ENCODE measurements at regions not wholly inside any gene's neighbourhood (a gene's known extent, or its start where the extent isn't known, plus 50 kb on each side); places are given as distances from the start of the nearest gene placed in this dataset.

GRCh38 chr9:84570482-84571154 lies 98.9 kb upstream of the NTRK2 start:
- ATAC-seq (no peak), DNase-seq (ENCODE audit: low spot score in 2 of 2) (no peak)
- H3K4me3 Mint-ChIP-seq, result no peak overlapping the region
- H3K9me3 Mint-ChIP-seq, result no peaks in the 10 kb centered on the region
- no peaks in the 10 kb centered on the region for H3K36me3 Mint-ChIP-seq
- H3K27ac Mint-ChIP-seq, result no peak overlapping the region
- no peaks in the 10 kb centered on the region for H3K4me1 Mint-ChIP-seq

DNA sequence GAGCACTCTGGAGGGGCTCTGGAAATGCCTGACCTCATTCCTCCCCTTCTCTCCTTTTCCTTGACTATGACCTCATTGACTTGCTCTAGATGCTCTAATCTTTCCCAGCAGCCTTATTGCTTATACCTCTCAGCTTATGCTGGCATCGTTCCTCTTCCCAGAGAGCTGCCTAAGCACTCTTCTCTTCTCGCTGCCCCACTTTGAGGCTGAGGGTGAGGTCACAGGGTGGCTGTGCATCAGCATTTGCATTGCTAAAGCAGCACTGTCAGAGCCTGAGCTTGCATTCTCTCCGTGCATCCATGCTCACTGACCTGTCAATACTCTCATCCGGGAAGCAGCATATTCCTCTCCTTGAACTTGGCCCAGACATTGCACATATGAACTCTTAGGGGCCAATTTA lies 96.4 kb upstream of the NTRK2 start:
- no peaks in the 10 kb centered on the region for H3K4me1 Mint-ChIP-seq
- H3K27ac Mint-ChIP-seq, result no peak overlapping the region
- no peak overlapping the region for H3K4me3 Mint-ChIP-seq
- ATAC-seq (no peak), DNase-seq (ENCODE audit: low spot score in 2 of 2) (no peak)
- H3K9me3 Mint-ChIP-seq, result peaks cover 3% of the 10 kb centered on the region
- no peaks in the 10 kb centered on the region for H3K36me3 Mint-ChIP-seq

- Mint-ChIP-seq H3K36me3 (no peaks in the 10 kb centered on the region), H3K4me3 (no peak overlapping the region), H3K9me3 (peaks cover 3% of the 10 kb centered on the region), H3K4me1 (no peaks in the 10 kb centered on the region), H3K27ac (no peak overlapping the region)
- DNase-seq (ENCODE audit: low spot score in 2 of 2) (no peak), ATAC-seq (no peak)
These were observed 93.8 kb upstream of the NTRK2 start for GRCh38 chr9:84575705-84576104.

GRCh38 chr9:84583866-84584265 lies 85.7 kb upstream of the NTRK2 start:
- Mint-ChIP-seq H3K4me3 (no peak overlapping the region), H3K4me1 (no peaks in the 10 kb centered on the region), H3K36me3 (no peaks in the 10 kb centered on the region), H3K27ac (no peak overlapping the region), H3K9me3 (peaks cover 3% of the 10 kb centered on the region)
- ATAC-seq (no peak), DNase-seq (ENCODE audit: low spot score in 2 of 2) (no peak)

GRCh38 chr9:84586662-84587061 lies 82.9 kb upstream of the NTRK2 start:
- peaks cover 3% of the 10 kb centered on the region for H3K9me3 Mint-ChIP-seq
- H3K4me1 Mint-ChIP-seq, result no peaks in the 10 kb centered on the region
- H3K4me3 Mint-ChIP-seq, result no peak overlapping the region
- ATAC-seq (no peak), DNase-seq (ENCODE audit: low spot score in 2 of 2) (no peak)
- H3K36me3 Mint-ChIP-seq, result no peaks in the 10 kb centered on the region
- no peak overlapping the region for H3K27ac Mint-ChIP-seq

GRCh38 chr9:84587153-84587552 lies 82.4 kb upstream of the NTRK2 start:
- DNase-seq (ENCODE audit: low spot score in 2 of 2), result no peak
- H3K36me3 Mint-ChIP-seq, result no peaks in the 10 kb centered on the region
- no peak overlapping the region for H3K27ac Mint-ChIP-seq

DNA sequence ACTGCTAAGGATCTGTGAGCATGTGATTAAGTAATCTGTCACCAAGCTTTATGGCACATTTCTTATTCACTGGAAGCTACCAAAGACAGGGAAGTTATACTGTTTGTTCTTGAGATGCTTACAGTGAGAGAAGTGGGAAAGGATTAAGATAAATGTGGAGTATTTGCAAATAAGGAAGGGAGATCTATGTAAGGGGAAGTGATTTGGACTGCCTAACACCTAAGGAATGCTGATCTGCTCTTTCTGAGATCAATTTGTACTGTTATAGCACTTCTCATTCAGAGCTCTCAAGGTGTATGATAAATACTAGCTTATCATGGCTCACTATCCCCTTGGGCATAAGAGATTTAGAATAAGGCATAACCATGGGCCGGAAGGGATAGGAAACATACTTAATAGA lies 80.0 kb upstream of the NTRK2 start:
- ATAC-seq (no peak), DNase-seq (ENCODE audit: low spot score in 2 of 2) (no peak)
- no peaks in the 10 kb centered on the region for H3K36me3 Mint-ChIP-seq
- no peak overlapping the region for H3K27ac Mint-ChIP-seq
- H3K4me1 Mint-ChIP-seq, result no peaks in the 10 kb centered on the region
- peaks cover 2% of the 10 kb centered on the region for H3K9me3 Mint-ChIP-seq
- H3K4me3 Mint-ChIP-seq, result no peak overlapping the region

More at GRCh38 chr9:84587153-84587552, 82.4 kb upstream of the NTRK2 start:
- peaks cover under 1% of the 10 kb centered on the region for H3K9me3 Mint-ChIP-seq
- H3K4me3 Mint-ChIP-seq, result no peak overlapping the region
- ATAC-seq, result no peak
- H3K4me1 Mint-ChIP-seq, result no peaks in the 10 kb centered on the region

DNA sequence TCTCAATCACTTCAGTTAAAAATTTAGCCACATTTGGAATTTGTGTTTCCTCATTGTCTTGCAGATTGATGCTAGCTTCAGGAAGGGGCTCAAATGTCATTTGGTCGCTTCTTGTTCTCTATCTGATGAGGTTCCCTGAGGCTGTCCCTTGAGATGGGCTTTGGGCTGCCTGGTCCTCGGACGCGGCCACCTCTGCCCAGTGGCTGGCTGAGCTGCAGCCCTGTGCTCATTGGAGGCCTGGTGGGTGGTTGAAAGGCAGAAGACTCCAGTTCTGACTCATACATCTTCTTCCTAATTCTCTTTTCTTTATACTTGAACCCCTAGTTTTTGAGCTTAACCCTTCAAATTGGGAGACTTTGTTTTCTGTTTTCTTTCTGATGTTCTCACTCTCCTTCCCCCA lies 78.8 kb upstream of the NTRK2 start:
- DNase-seq (ENCODE audit: low spot score in 2 of 2) (no peak), ATAC-seq (no peak)
- Mint-ChIP-seq H3K4me1 (no peaks in the 10 kb centered on the region), H3K27ac (no peak overlapping the region), H3K4me3 (no peak overlapping the region), H3K36me3 (no peaks in the 10 kb centered on the region), H3K9me3 (peaks cover 2% of the 10 kb centered on the region)

DNA sequence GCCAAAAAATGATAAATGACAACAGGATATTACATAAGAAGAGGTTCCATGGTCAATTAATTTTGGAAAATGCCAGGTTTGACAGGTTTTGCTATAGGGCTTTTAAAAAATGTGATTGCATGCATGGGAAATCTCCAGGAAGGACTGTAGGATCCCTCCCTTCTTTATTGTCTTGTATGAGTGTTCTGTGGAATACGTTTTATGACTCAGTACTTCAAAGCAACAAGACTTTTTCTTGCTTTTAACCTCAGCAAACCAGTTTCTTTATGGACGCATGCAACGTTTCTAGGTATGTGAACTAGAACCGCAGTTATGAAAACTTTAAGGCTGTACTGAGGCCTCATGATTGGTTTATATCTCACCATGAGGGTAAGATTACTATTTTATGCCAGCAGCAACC lies 76.6 kb upstream of the NTRK2 start:
- Mint-ChIP-seq H3K4me3 (no peak overlapping the region), H3K4me1 (peaks cover 6% of the 10 kb centered on the region)
- ATAC-seq, result no peak

DNA sequence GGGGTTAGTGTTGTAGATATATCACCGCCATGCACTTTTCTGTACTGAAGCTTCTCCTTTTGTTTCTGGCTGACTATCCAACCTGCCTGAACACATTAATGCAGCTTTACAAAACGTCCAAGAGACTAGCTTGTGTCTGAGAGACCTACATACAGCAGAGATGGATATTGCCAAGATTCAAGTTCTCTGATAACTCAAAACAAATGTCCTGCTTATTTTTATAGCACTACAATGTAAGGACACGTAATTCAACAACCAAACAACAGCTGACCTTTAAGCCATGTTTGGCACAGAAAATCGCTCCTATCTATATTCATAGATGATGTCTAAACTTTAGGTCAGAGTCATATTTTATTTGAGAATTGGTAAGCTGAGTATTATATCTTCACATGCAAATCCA lies 76.2 kb upstream of the NTRK2 start:
- Mint-ChIP-seq H3K9me3 (peaks cover 5% of the 10 kb centered on the region), H3K27ac (no peak overlapping the region), H3K36me3 (no peaks in the 10 kb centered on the region), H3K4me3 (no peak overlapping the region), H3K4me1 (peaks cover 6% of the 10 kb centered on the region)
- ATAC-seq, result no peak
- DNase-seq (ENCODE audit: low spot score in 2 of 2), result no peak

More for the DNA sequence above, 76.6 kb upstream of the NTRK2 start:
- Mint-ChIP-seq H3K27ac (no peak overlapping the region), H3K9me3 (peaks cover 5% of the 10 kb centered on the region), H3K36me3 (no peaks in the 10 kb centered on the region)
- no peak for DNase-seq (ENCODE audit: low spot score in 2 of 2)

DNA sequence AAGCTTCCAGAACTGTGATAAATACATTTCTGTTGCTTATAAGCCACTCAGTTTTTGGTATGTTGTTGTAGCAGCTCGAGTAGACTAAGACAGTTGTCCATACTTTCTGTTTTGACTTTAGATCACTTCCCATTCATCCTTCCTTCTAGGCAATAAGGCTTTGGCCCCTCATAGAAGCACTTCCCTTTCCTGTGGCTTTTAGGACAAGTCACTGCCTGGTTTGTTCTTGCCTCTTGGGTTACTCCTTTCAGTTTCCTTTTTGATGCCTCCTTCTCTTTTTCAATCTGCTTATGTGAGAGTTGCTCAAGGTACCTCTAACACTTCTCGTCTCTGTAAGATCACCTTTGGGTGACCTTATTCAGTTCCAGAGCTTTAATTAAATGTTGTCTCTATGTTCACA lies 72.4 kb upstream of the NTRK2 start:
- Mint-ChIP-seq H3K9me3 (peaks cover 7% of the 10 kb centered on the region), H3K36me3 (no peaks in the 10 kb centered on the region), H3K4me3 (no peak overlapping the region), H3K4me1 (peaks cover 6% of the 10 kb centered on the region), H3K27ac (no peak overlapping the region)
- DNase-seq (ENCODE audit: low spot score in 2 of 2) (no peak), ATAC-seq (no peak)

- no peak overlapping the region for H3K27ac Mint-ChIP-seq
- DNase-seq (ENCODE audit: low spot score in 2 of 2) (no peak), ATAC-seq (no peak)
- peaks cover 7% of the 10 kb centered on the region for H3K9me3 Mint-ChIP-seq
- H3K36me3 Mint-ChIP-seq, result no peaks in the 10 kb centered on the region
- no peak overlapping the region for H3K4me3 Mint-ChIP-seq
- peaks cover 6% of the 10 kb centered on the region for H3K4me1 Mint-ChIP-seq
These were observed 70.5 kb upstream of the NTRK2 start for GRCh38 chr9:84598921-84599636.

GRCh38 chr9:84600739-84601138 lies 68.8 kb upstream of the NTRK2 start:
- H3K4me3 Mint-ChIP-seq, result no peak overlapping the region
- H3K27ac Mint-ChIP-seq, result no peak overlapping the region
- no peaks in the 10 kb centered on the region for H3K36me3 Mint-ChIP-seq
- DNase-seq (ENCODE audit: low spot score in 2 of 2), result no peak
- peaks cover 6% of the 10 kb centered on the region for H3K4me1 Mint-ChIP-seq
- peaks cover 9% of the 10 kb centered on the region for H3K9me3 Mint-ChIP-seq
- no peak for ATAC-seq

DNA sequence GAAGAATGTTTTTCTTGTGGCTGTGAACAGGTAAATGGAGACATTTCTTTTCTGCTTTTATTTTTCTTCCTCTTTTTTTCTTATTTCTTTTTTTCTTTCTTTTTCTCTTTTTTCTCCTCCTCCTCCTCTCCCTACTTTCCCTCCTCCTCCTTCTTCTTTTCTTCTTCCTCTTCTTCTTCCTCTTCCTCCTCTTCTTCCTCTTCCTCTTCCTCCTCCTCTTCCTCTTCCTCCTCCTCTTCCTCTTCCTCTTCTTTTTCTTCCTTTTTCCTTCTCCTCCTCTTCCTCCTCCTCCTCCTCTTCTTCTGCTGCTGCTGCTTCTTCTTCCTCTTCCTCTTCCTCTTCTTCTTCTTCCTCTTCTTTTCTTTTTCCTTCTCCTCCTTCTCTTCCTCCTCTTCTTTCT lies 65.3 kb upstream of the NTRK2 start:
- ATAC-seq, result no peak
- H3K4me1 Mint-ChIP-seq, result no peaks in the 10 kb centered on the region
- H3K36me3 Mint-ChIP-seq, result no peaks in the 10 kb centered on the region
- no peak for DNase-seq (ENCODE audit: low spot score in 2 of 2)
- no peak overlapping the region for H3K4me3 Mint-ChIP-seq
- H3K27ac Mint-ChIP-seq, result no peak overlapping the region
- H3K9me3 Mint-ChIP-seq, result peaks cover 6% of the 10 kb centered on the region

DNA sequence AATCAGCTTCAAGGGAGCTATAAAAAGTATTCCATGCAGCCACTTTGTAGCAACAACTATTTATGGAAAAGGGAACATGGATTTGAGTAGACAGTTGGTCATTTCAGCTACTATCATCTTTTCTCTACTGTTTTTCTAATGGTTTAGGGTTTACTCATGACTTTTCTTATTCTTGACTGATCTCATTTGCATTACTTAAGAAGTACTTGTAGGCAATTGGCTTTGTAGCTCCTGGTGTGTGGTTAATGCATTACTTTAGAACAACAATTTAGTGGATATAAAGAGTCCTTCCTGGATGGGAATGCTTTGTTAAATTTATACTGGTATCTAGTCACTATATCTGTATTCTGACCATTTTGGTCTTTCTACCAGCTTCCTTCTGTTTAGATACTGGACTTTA lies 59.8 kb upstream of the NTRK2 start:
- H3K27ac Mint-ChIP-seq, result no peak overlapping the region
- no peak overlapping the region for H3K4me3 Mint-ChIP-seq
- no peak for DNase-seq (ENCODE audit: low spot score in 2 of 2)
- H3K4me1 Mint-ChIP-seq, result no peaks in the 10 kb centered on the region
- peaks cover 2% of the 10 kb centered on the region for H3K9me3 Mint-ChIP-seq
- no peaks in the 10 kb centered on the region for H3K36me3 Mint-ChIP-seq
- ATAC-seq, result no peak

DNA sequence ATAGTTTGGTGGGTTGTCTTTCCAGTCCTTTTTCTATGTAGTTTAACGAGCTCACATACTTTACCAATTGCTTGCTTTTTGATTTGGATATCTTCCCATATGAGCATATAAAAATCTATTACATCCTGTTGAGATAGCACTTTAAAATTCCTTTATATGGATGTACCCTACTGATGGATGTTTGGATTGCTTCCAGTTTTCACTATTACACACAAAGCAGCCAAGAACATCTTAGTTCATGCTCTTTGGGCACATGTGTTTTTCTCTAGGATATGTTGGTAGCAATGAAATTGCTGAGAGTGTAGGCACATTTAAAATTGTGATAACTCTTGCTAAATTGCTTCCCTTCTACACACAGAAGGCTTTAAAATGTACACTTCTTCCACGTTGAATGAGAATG lies 56.1 kb upstream of the NTRK2 start:
- DNase-seq (ENCODE audit: low spot score in 2 of 2) (no peak), ATAC-seq (no peak)
- Mint-ChIP-seq H3K36me3 (no peaks in the 10 kb centered on the region), H3K4me3 (no peak overlapping the region), H3K4me1 (no peaks in the 10 kb centered on the region), H3K9me3 (no peaks in the 10 kb centered on the region), H3K27ac (no peak overlapping the region)

Measured in stimulated activated effector memory CD8-positive, alpha-beta T cell treated with anti-CD3 and anti-CD28 coated beads, Interleukin-12 subunit alpha, Interleukin-12 subunit beta, amount 100 ng/mL, for 72 hours (primary cell).